ENCODE measurements at regions not wholly inside any gene's neighbourhood (a gene's known extent, or its start where the extent isn't known, plus 50 kb on each side); places are given as distances from the start of the nearest gene placed in this dataset.

DNA sequence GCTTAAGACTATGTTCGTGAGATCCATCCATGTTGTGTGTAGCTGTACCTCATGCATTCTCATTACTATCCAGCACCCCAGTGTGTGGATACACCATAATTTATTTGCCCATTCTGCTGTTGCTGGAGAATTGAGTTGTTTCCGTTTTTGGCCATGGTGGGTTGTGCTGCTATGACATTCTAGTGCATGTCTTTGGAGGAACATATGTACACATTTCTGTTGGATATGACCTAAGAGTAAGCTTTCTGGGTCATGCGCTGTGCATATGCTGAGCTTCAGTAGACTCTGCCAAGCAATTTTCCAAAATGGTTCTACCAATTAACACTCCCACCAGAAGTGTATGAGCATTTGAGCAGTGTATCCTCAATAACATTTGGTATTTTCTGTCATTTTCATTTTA is 316.6 kb downstream of the MIAT start:
- TF ChIP-seq, protein P1, sequence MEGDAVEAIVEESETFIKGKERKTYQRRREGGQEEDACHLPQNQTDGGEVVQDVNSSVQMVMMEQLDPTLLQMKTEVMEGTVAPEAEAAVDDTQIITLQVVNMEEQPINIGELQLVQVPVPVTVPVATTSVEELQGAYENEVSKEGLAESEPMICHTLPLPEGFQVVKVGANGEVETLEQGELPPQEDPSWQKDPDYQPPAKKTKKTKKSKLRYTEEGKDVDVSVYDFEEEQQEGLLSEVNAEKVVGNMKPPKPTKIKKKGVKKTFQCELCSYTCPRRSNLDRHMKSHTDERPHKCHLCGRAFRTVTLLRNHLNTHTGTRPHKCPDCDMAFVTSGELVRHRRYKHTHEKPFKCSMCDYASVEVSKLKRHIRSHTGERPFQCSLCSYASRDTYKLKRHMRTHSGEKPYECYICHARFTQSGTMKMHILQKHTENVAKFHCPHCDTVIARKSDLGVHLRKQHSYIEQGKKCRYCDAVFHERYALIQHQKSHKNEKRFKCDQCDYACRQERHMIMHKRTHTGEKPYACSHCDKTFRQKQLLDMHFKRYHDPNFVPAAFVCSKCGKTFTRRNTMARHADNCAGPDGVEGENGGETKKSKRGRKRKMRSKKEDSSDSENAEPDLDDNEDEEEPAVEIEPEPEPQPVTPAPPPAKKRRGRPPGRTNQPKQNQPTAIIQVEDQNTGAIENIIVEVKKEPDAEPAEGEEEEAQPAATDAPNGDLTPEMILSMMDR (IDR thresholded peaks at IDR 0.05; ENCODE audit: low read depth, low read length): no peak
- TF ChIP-seq POLR2A (IDR thresholded peaks at IDR 0.05; ENCODE audit: extremely low read depth, insufficient read length) (no peak), MYC (IDR thresholded peaks at IDR 0.05; ENCODE audit: low read depth, low read length) (no peak)

Measured in NB4 (cell line).